ENCODE measurements at regions not wholly inside any gene's neighbourhood (a gene's known extent, or its start where the extent isn't known, plus 50 kb on each side); places are given as distances from the start of the nearest gene placed in this dataset.

GRCh38 chr6:154593122-154593521 lies 82.6 kb upstream of the CNKSR3 start:
- TF ChIP-seq YY1 (IDR thresholded peaks at IDR 0.05; ENCODE audit: low read depth) (no peak), REST (IDR thresholded peaks at IDR 0.05; ENCODE audit: low read depth, low read length) (no peak), CTCF (IDR thresholded peaks at IDR 0.05) (no peak), EZH2phosphoT487 (IDR thresholded peaks at IDR 0.05; ENCODE audit: borderline replicate concordance, low read depth) (no peak), JUND (IDR thresholded peaks at IDR 0.05) (no peak), POLR2AphosphoS5 (IDR thresholded peaks at IDR 0.05; ENCODE audit: low read depth, low read length) (no peak), MXI1 (IDR thresholded peaks at IDR 0.05; ENCODE audit: low read depth, low read length) (no peak), ZBTB33 (IDR thresholded peaks at IDR 0.05; ENCODE audit: borderline replicate concordance, low read depth) (no peak), USF2 (IDR thresholded peaks at IDR 0.05; ENCODE audit: borderline replicate concordance, low read depth, low read length) (no peak), SMC3 (IDR thresholded peaks at IDR 0.05; ENCODE audit: low read depth, low read length) (no peak), GATA2 (CRISPR knock-in tag; IDR thresholded peaks at IDR 0.05) (no peak)
